KMS-11 (cell line): ENCODE measurements at regions not wholly inside any gene's neighbourhood (a gene's known extent, or its start where the extent isn't known, plus 50 kb on each side); places are given as distances from the start of the nearest gene placed in this dataset.

Experiments
- H2AFZ ChIP-seq: fragments of 200-600 bp; sonication (generic); 2 replicates; pipeline ENCODE4 v1.6.1; 2016; ENCODE audit warnings: antibody characterized with exemption, mixed run types, low read depth
- H3K27ac ChIP-seq: fragments of 200-600 bp; sonication (generic); 2 replicates; pipeline ENCODE4 v1.6.1; 2016; ENCODE audit warnings: mild to moderate bottlenecking, mixed run types
- H3K27me3 ChIP-seq: fragments of 200-600 bp; sonication (generic); 2 replicates; pipeline ENCODE4 v1.6.1; 2017; ENCODE audit warnings: mild to moderate bottlenecking, low read depth, mixed run types, moderate library complexity; ENCODE audit not compliant: insufficient read depth
- H3K36me3 ChIP-seq: fragments of 200-600 bp; sonication (generic); 2 replicates; pipeline ENCODE4 v1.6.1; 2017; ENCODE audit warnings: mild to moderate bottlenecking, mixed run types; ENCODE audit not compliant: insufficient read depth
- H3K4me1 ChIP-seq: fragments of 200-600 bp; sonication (generic); 2 replicates; pipeline ENCODE4 v1.6.1; 2016; ENCODE audit warnings: mild to moderate bottlenecking, low read depth, mixed run types; ENCODE audit not compliant: poor library complexity, severe bottlenecking
- H3K4me2 ChIP-seq: fragments of 200-600 bp; sonication (generic); 2 replicates; pipeline ENCODE4 v1.7.0; 2016; ENCODE audit warnings: mild to moderate bottlenecking, mixed run types
- H3K4me3 ChIP-seq: fragments of 200-600 bp; sonication (generic); IDR thresholded peaks from 2 replicates; pipeline ENCODE4 v1.6.1; 2017; ENCODE audit warnings: low read depth, low read length, mixed read lengths; ENCODE audit not compliant: insufficient read depth
- H3K79me2 ChIP-seq: fragments of 200-600 bp; sonication (generic); 2 replicates; pipeline ENCODE4 v1.6.1; 2016; ENCODE audit warnings: low read depth, mixed run types; ENCODE audit not compliant: insufficient read depth
- H3K9ac ChIP-seq: fragments of 200-600 bp; sonication (generic); 2 replicates; pipeline ENCODE4 v1.6.1; 2016; ENCODE audit warnings: mild to moderate bottlenecking, mixed run types
- H4K20me1 ChIP-seq: fragments of 200-600 bp; sonication (generic); 2 replicates; pipeline ENCODE4 v1.6.1; 2016; ENCODE audit warnings: mild to moderate bottlenecking, mixed run types; ENCODE audit not compliant: insufficient read depth
- CTCF ChIP-seq: fragments of 200-600 bp; sonication (generic); conservative IDR thresholded peaks from 2 replicates; pipeline ENCODE4 v1.6.1; 2017; ENCODE audit warnings: low read depth, mild to moderate bottlenecking, antibody characterized with exemption, low read length, moderate library complexity, mixed read lengths

- H3K27me3 ChIP-seq = no peaks in the 10 kb centered on the region
- H3K4me2 ChIP-seq = no peak overlapping the region
- H3K4me3 ChIP-seq = no peak overlapping the region
- no peak for TF ChIP-seq CTCF
- no peaks in the 10 kb centered on the region for H3K4me1 ChIP-seq
- H3K36me3 ChIP-seq = no peaks in the 10 kb centered on the region
- H3K79me2 ChIP-seq = no peaks in the 10 kb centered on the region
- H3K9ac ChIP-seq = no peak overlapping the region
- H4K20me1 ChIP-seq = no peaks in the 10 kb centered on the region
- no peak overlapping the region for H3K27ac ChIP-seq
- no peak overlapping the region for H2AFZ ChIP-seq
Measured at GRCh38 chr9:117987945-117988344, 283.7 kb downstream of the TLR4 start.

- Histone ChIP-seq H2AFZ (no peak overlapping the region), H3K9ac (no peak overlapping the region), H3K36me3 (no peaks in the 10 kb centered on the region), H3K79me2 (no peaks in the 10 kb centered on the region), H3K4me2 (no peak overlapping the region), H3K4me1 (no peaks in the 10 kb centered on the region), H3K27me3 (no peaks in the 10 kb centered on the region), H4K20me1 (no peaks in the 10 kb centered on the region), H3K27ac (no peak overlapping the region), H3K4me3 (no peak overlapping the region)
- TF ChIP-seq CTCF = no peak
Measured at GRCh38 chr9:117992006-117992405, 287.8 kb downstream of the TLR4 start.

- Histone ChIP-seq H3K4me2 (no peak overlapping the region), H3K36me3 (no peaks in the 10 kb centered on the region), H3K79me2 (no peaks in the 10 kb centered on the region), H3K4me3 (no peak overlapping the region), H3K9ac (no peak overlapping the region), H3K4me1 (no peaks in the 10 kb centered on the region), H3K27ac (no peak overlapping the region), H4K20me1 (no peaks in the 10 kb centered on the region), H3K27me3 (no peaks in the 10 kb centered on the region), H2AFZ (no peak overlapping the region)
- TF ChIP-seq CTCF = no peak
Measured at GRCh38 chr9:118000581-118000980, 296.4 kb downstream of the TLR4 start.

- H3K36me3 ChIP-seq = no peaks in the 10 kb centered on the region
- H3K27ac ChIP-seq = no peak overlapping the region
- H2AFZ ChIP-seq = no peak overlapping the region
- H3K27me3 ChIP-seq = no peaks in the 10 kb centered on the region
- H3K4me3 ChIP-seq = no peak overlapping the region
- TF ChIP-seq CTCF = no peak
- H3K4me2 ChIP-seq = no peak overlapping the region
- H3K4me1 ChIP-seq = no peaks in the 10 kb centered on the region
- H3K9ac ChIP-seq = no peak overlapping the region
- H3K79me2 ChIP-seq = no peaks in the 10 kb centered on the region
- no peaks in the 10 kb centered on the region for H4K20me1 ChIP-seq
Measured at GRCh38 chr9:118003240-118003639, 299.0 kb downstream of the TLR4 start.

GRCh38 chr9:118008246-118008645, 304.0 kb downstream of the TLR4 start:
- no peak for TF ChIP-seq CTCF
- H3K36me3 ChIP-seq = no peaks in the 10 kb centered on the region
- H3K4me2 ChIP-seq = no peak overlapping the region
- no peak overlapping the region for H3K27ac ChIP-seq
- H3K4me1 ChIP-seq = no peaks in the 10 kb centered on the region
- no peak overlapping the region for H2AFZ ChIP-seq
- H3K79me2 ChIP-seq = no peaks in the 10 kb centered on the region
- no peak overlapping the region for H3K9ac ChIP-seq
- H4K20me1 ChIP-seq = no peaks in the 10 kb centered on the region
- no peaks in the 10 kb centered on the region for H3K27me3 ChIP-seq
- no peak overlapping the region for H3K4me3 ChIP-seq
